SU-DHL-6 (cell line): ENCODE measurements at regions not wholly inside any gene's neighbourhood (a gene's known extent, or its start where the extent isn't known, plus 50 kb on each side); places are given as distances from the start of the nearest gene placed in this dataset.

Experiments used
- EZH2phosphoT487 ChIP-seq: fragments of 200-600 bp; sonication (generic), shearing (Covaris generic); conservative IDR thresholded peaks from 2 replicates; pipeline ENCODE4 v1.6.1; 2018; ENCODE audit warnings: mild to moderate bottlenecking, antibody characterized with exemption, low read length, moderate library complexity, mixed read lengths
- TF ChIP-seq, protein P1 (sequence below): fragments of 200-600 bp; sonication (generic); IDR thresholded peaks from one replicate; pipeline ENCODE4 v1.5.1; 2017; ENCODE audit warnings: antibody characterized with exemption, mild to moderate bottlenecking, low read length, moderate library complexity; ENCODE audit not compliant: insufficient read depth, poor library complexity, severe bottlenecking

DNA sequence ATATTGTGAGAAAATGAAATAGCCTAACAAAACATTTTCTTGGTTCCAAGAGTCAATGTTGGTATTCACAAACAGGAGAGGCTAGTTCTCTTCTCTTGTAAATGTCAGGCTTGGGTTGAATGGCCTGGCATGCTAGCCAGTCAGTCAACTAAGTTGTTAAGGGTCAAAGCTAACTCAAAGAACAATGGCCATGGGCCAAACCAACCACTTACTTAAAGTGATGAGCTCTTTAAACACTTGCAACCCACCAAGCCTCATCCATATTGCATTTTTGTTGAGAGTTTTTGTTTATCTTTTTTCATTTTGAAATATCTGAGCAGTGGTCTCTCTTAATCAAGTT, 394.5 kb downstream of the RAB28 start:
- TF ChIP-seq, protein P1, sequence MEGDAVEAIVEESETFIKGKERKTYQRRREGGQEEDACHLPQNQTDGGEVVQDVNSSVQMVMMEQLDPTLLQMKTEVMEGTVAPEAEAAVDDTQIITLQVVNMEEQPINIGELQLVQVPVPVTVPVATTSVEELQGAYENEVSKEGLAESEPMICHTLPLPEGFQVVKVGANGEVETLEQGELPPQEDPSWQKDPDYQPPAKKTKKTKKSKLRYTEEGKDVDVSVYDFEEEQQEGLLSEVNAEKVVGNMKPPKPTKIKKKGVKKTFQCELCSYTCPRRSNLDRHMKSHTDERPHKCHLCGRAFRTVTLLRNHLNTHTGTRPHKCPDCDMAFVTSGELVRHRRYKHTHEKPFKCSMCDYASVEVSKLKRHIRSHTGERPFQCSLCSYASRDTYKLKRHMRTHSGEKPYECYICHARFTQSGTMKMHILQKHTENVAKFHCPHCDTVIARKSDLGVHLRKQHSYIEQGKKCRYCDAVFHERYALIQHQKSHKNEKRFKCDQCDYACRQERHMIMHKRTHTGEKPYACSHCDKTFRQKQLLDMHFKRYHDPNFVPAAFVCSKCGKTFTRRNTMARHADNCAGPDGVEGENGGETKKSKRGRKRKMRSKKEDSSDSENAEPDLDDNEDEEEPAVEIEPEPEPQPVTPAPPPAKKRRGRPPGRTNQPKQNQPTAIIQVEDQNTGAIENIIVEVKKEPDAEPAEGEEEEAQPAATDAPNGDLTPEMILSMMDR, result no peak
- no peak for TF ChIP-seq EZH2phosphoT487
